ENCODE measurements at regions not wholly inside any gene's neighbourhood (a gene's known extent, or its start where the extent isn't known, plus 50 kb on each side); places are given as distances from the start of the nearest gene placed in this dataset.

GRCh38 chr10:6701289-6701688, 121.2 kb upstream of the PRKCQ start:
- no peaks in the 10 kb centered on the region for H3K9me3 Mint-ChIP-seq
- H3K27ac ChIP-seq (ENCODE audit: low read depth, low read length), result no peak overlapping the region
- H3K36me3 ChIP-seq (ENCODE audit: control insufficient read depth, insufficient read depth, low read length), result no peaks in the 10 kb centered on the region
- no peak overlapping the region for H3K4me3 Mint-ChIP-seq
- peak; percentile 76 for DNase-seq
- H3K27me3 Mint-ChIP-seq (ENCODE audit: insufficient read depth), result no peaks in the 10 kb centered on the region
- peak; percentile 67 for TF ChIP-seq CTCF (conservative IDR thresholded peaks at IDR 0.05)
- WGBS, 2 experiments (ENCODE audit: insufficient coverage in 1 of 2, insufficient read length in 1 of 2), result 80 to 93% methylated on average over 4 to 7 of the region's 7 CpGs
- H3K27me3 ChIP-seq (ENCODE audit: control insufficient read depth, insufficient read depth, low read length, poor library complexity, severe bottlenecking), result no peaks in the 10 kb centered on the region
- H3K4me3 ChIP-seq (ENCODE audit: low read length), result no peak overlapping the region
- H3K36me3 Mint-ChIP-seq (ENCODE audit: low read depth), result no peaks in the 10 kb centered on the region
- H3K4me1 ChIP-seq (ENCODE audit: control insufficient read depth, insufficient read depth, low read length), result no peaks in the 10 kb centered on the region
- no peak overlapping the region for H3K9ac ChIP-seq (ENCODE audit: extremely low read depth, low read length, poor library complexity, severe bottlenecking)
- H3K27ac Mint-ChIP-seq, result no peak overlapping the region
- peaks cover 5% of the 10 kb centered on the region for H3K4me1 Mint-ChIP-seq
- no peaks in the 10 kb centered on the region for H3K9me3 ChIP-seq (ENCODE audit: control insufficient read depth, low read length)

GRCh38 chr10:6700066-6700465, 120.0 kb upstream of the PRKCQ start:
- Mint-ChIP-seq H3K27me3 (ENCODE audit: insufficient read depth) (no peaks in the 10 kb centered on the region), H3K9me3 (no peaks in the 10 kb centered on the region), H3K4me3 (no peak overlapping the region), H3K4me1 (peaks cover 5% of the 10 kb centered on the region), H3K36me3 (ENCODE audit: low read depth) (no peaks in the 10 kb centered on the region), H3K27ac (no peak overlapping the region)
- H3K27ac ChIP-seq (ENCODE audit: low read depth, low read length), result no peak overlapping the region
- DNase-seq, result no peak
- no peaks in the 10 kb centered on the region for H3K36me3 ChIP-seq (ENCODE audit: control insufficient read depth, insufficient read depth, low read length)
- H3K9ac ChIP-seq (ENCODE audit: extremely low read depth, low read length, poor library complexity, severe bottlenecking), result no peak overlapping the region
- H3K9me3 ChIP-seq (ENCODE audit: control insufficient read depth, low read length), result no peaks in the 10 kb centered on the region
- 96 to 98% methylated on average over 4 of the region's 4 CpGs for WGBS, 2 experiments (ENCODE audit: insufficient coverage in 1 of 2, insufficient read length in 1 of 2)
- no peaks in the 10 kb centered on the region for H3K27me3 ChIP-seq (ENCODE audit: control insufficient read depth, insufficient read depth, low read length, poor library complexity, severe bottlenecking)
- no peak overlapping the region for H3K4me3 ChIP-seq (ENCODE audit: low read length)
- TF ChIP-seq CTCF (conservative IDR thresholded peaks at IDR 0.05), result no peak
- H3K4me1 ChIP-seq (ENCODE audit: control insufficient read depth, insufficient read depth, low read length), result no peaks in the 10 kb centered on the region

- Histone ChIP-seq H3K27me3 (ENCODE audit: control insufficient read depth, insufficient read depth, low read length, poor library complexity, severe bottlenecking) (no peaks in the 10 kb centered on the region), H3K4me1 (ENCODE audit: control insufficient read depth, insufficient read depth, low read length) (no peaks in the 10 kb centered on the region), H3K36me3 (ENCODE audit: control insufficient read depth, insufficient read depth, low read length) (no peaks in the 10 kb centered on the region), H3K9ac (ENCODE audit: extremely low read depth, low read length, poor library complexity, severe bottlenecking) (no peak overlapping the region), H3K4me3 (ENCODE audit: low read length) (no peak overlapping the region), H3K9me3 (ENCODE audit: control insufficient read depth, low read length) (no peaks in the 10 kb centered on the region), H3K27ac (ENCODE audit: low read depth, low read length) (no peak overlapping the region)
- Mint-ChIP-seq H3K4me3 (no peak overlapping the region), H3K36me3 (ENCODE audit: low read depth) (no peaks in the 10 kb centered on the region), H3K27ac (no peak overlapping the region), H3K9me3 (no peaks in the 10 kb centered on the region), H3K27me3 (ENCODE audit: insufficient read depth) (no peaks in the 10 kb centered on the region), H3K4me1 (peaks cover 5% of the 10 kb centered on the region)
- no peak for TF ChIP-seq CTCF (conservative IDR thresholded peaks at IDR 0.05)
- DNase-seq, result no peak
- WGBS, 2 experiments (ENCODE audit: insufficient coverage in 1 of 2, insufficient read length in 1 of 2), result 89 to 95% methylated on average over 4 of the region's 4 CpGs
These were observed 119.3 kb upstream of the PRKCQ start for GRCh38 chr10:6699336-6699735.

Measured in endodermal cell (in vitro differentiated cells).